ENCODE measurements at regions not wholly inside any gene's neighbourhood (a gene's known extent, or its start where the extent isn't known, plus 50 kb on each side); places are given as distances from the start of the nearest gene placed in this dataset.
A peak's percentile ranks its signal among the peaks of the same experiment; 100 is the strongest.

GRCh38 chr4:11611868-11612267 lies 183.2 kb upstream of the HS3ST1 start:
- H3K4me1 ChIP-seq = peaks cover 0 to 4% (median 0%) of the 10 kb centered on the region in 3 donors
- H3K9me3 ChIP-seq = no peaks in the 10 kb centered on the region
- TF ChIP-seq CTCF (IDR thresholded peaks at IDR 0.05) = no peak
- H3K27me3 ChIP-seq = no peaks in the 10 kb centered on the region
- DNase-seq (no peak), FAIRE-seq (no peak), ATAC-seq (peak in 1 of 4 donors; percentile 47)
- no peak overlapping the region for H3K27ac ChIP-seq
- no peak overlapping the region for H3K4me3 ChIP-seq
- no peaks in the 10 kb centered on the region for H3K36me3 ChIP-seq
- intact Hi-C loops (cut with DNase I) = no loop called here

- Histone ChIP-seq H3K27ac (no peak overlapping the region), H3K4me3 (no peak overlapping the region), H3K36me3 (no peaks in the 10 kb centered on the region), H3K9me3 (no peaks in the 10 kb centered on the region), H3K27me3 (no peaks in the 10 kb centered on the region), H3K4me1 (peaks cover 0 to 5% (median 0%) of the 10 kb centered on the region in 3 donors)
- FAIRE-seq (no peak), ATAC-seq (no peak), DNase-seq (no peak)
- intact Hi-C loops (cut with DNase I) = no loop called here
- no peak for TF ChIP-seq CTCF (IDR thresholded peaks at IDR 0.05)
- 70 to 74% methylated on average over 2 of the region's 2 CpGs for WGBS, 2 donors
Observed at GRCh38 chr4:11609751-11610150, 181.1 kb upstream of the HS3ST1 start.

- FAIRE-seq = no peak
Observed at GRCh38 chr4:11608992-11609391, 180.3 kb upstream of the HS3ST1 start.

GRCh38 chr4:11606078-11606477 lies 177.4 kb upstream of the HS3ST1 start:
- no peaks in the 10 kb centered on the region for H3K27me3 ChIP-seq
- intact Hi-C loops (cut with DNase I) = no loop called here
- no peak overlapping the region for H3K27ac ChIP-seq
- no peak for TF ChIP-seq CTCF (IDR thresholded peaks at IDR 0.05)
- ATAC-seq (no peak), DNase-seq (no peak), FAIRE-seq (peak; percentile 13)
- H3K4me3 ChIP-seq = no peak overlapping the region
- H3K9me3 ChIP-seq = no peaks in the 10 kb centered on the region
- H3K36me3 ChIP-seq = no peaks in the 10 kb centered on the region
- peaks cover 0 to 5% (median 0%) of the 10 kb centered on the region in 3 donors for H3K4me1 ChIP-seq
- WGBS, 2 donors = 55 to 56% methylated on average over 1 of the region's 1 CpG

More at GRCh38 chr4:11608992-11609391, 180.3 kb upstream of the HS3ST1 start:
- Histone ChIP-seq H3K27me3 (no peaks in the 10 kb centered on the region), H3K9me3 (no peaks in the 10 kb centered on the region), H3K27ac (no peak overlapping the region), H3K36me3 (no peaks in the 10 kb centered on the region), H3K4me3 (no peak overlapping the region), H3K4me1 (peaks cover 0 to 5% (median 0%) of the 10 kb centered on the region in 3 donors)
- no peak for ATAC-seq
- intact Hi-C loops (cut with DNase I) = no loop called here
- no peak for TF ChIP-seq CTCF (IDR thresholded peaks at IDR 0.05)
- no peak for DNase-seq

- ATAC-seq (peak in 2 of 4 donors; percentile 53 to 72), FAIRE-seq (no peak), DNase-seq (no peak)
- peaks cover 0 to 5% (median 0%) of the 10 kb centered on the region in 3 donors for H3K4me1 ChIP-seq
- H3K4me3 ChIP-seq = no peak overlapping the region
- intact Hi-C loops (cut with DNase I) = no loop called here
- H3K36me3 ChIP-seq = no peaks in the 10 kb centered on the region
- no peak for TF ChIP-seq CTCF (IDR thresholded peaks at IDR 0.05)
- no peak overlapping the region for H3K27ac ChIP-seq
- no peaks in the 10 kb centered on the region for H3K27me3 ChIP-seq
- WGBS, 2 donors = 36 to 47% methylated on average over 1 of the region's 1 CpG
- no peaks in the 10 kb centered on the region for H3K9me3 ChIP-seq
Observed at GRCh38 chr4:11605597-11605996, 176.9 kb upstream of the HS3ST1 start.

Data from pancreas (tissue), 10 donors.